SK-N-MC (cell line): ENCODE measurements at regions not wholly inside any gene's neighbourhood (a gene's known extent, or its start where the extent isn't known, plus 50 kb on each side); places are given as distances from the start of the nearest gene placed in this dataset.

Experiments
- EZH2 ChIP-seq: fragments of 200-600 bp; sonication (generic); IDR thresholded peaks from one replicate; pipeline ENCODE4 v1.6.1; 2017; ENCODE audit warnings: antibody characterized with exemption
- FOXP2 ChIP-seq: optimal IDR thresholded peaks from 2 replicates; pipeline ENCODE3; 2011; ENCODE audit warnings: mild to moderate bottlenecking, moderate library complexity; ENCODE audit not compliant: insufficient read depth; ENCODE audit errors: extremely low read length, control extremely low read depth
- POLR2AphosphoS5 ChIP-seq: IDR thresholded peaks from 2 replicates; pipeline ENCODE4 v1.6.1; 2012; ENCODE audit warnings: mild to moderate bottlenecking, low read depth, low read length, borderline replicate concordance

DNA sequence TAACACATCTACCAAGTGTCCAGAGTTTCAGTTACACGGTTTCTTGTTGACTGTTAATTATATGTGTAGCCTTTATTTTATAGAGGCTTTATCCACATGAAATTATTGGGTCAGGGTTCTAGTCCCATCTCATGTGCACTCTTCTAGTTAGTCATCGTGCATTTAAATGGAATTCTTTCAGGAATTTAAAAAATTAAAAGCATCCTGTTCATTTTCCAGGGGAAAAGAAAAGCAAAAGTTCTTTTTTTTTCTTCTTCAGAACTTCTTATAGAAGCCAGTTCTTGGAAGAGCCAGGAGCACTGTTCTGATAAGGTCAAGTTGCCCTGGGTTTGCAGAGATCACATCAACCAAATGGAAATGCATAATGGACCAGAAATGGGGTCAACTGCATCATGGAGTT, 324.7 kb downstream of the INHBA start:
- no peak for TF ChIP-seq FOXP2
- TF ChIP-seq EZH2 = no peak
- no peak for TF ChIP-seq POLR2AphosphoS5
